Natural killer cell (primary cell): ENCODE measurements at regions not wholly inside any gene's neighbourhood (a gene's known extent, or its start where the extent isn't known, plus 50 kb on each side); places are given as distances from the start of the nearest gene placed in this dataset.

Source experiments
- ATAC-seq, 3 donors: fragments of 150-1000 bp in 2 of 3; fragments of 200-7000 bp in 1 of 3; cut with Tn5 transposase; 1 replicate in 1 of 3; 2 replicates in 2 of 3; pipeline ENCODE4 v1.10.0; 2021; ENCODE audit warnings: mild to moderate bottlenecking in 2 of 3, moderate library complexity in 2 of 3
- DNase-seq, 2 donors: peaks; one replicate each; pipeline versions ENCODE4 v3.0.0 to v3.0.0-alpha.2; 2013 to 2021; ENCODE audit warnings: mixed read lengths in 1 of 2
- H3K27ac ChIP-seq: one replicate; pipeline ENCODE4 v1.5.1; 2013; ENCODE audit warnings: mild to moderate bottlenecking, low read length
- H3K27me3 ChIP-seq: one replicate; pipeline ENCODE4 v1.6.1; 2013; ENCODE audit warnings: low read length; ENCODE audit not compliant: control insufficient read depth, insufficient read depth
- H3K36me3 ChIP-seq: one replicate; pipeline ENCODE4 v1.6.1; 2013; ENCODE audit warnings: low read length; ENCODE audit not compliant: control insufficient read depth, insufficient read depth
- H3K4me1 ChIP-seq: one replicate; pipeline ENCODE4 v1.6.1; 2013; ENCODE audit warnings: low read length; ENCODE audit not compliant: control insufficient read depth, insufficient read depth
- H3K4me3 ChIP-seq: one replicate; pipeline ENCODE4 v1.5.1; 2013; ENCODE audit warnings: low read length
- H3K9me3 ChIP-seq: one replicate; pipeline ENCODE4 v1.6.1; 2013; ENCODE audit warnings: low read length; ENCODE audit not compliant: control insufficient read depth, insufficient read depth
- H3K27ac Mint-ChIP-seq, 2 donors: one replicate each; pipeline ENCODE4 v1.8.0; 2022; ENCODE audit warnings: mild to moderate bottlenecking in 2 of 2, mixed read lengths in 2 of 2, moderate library complexity in 1 of 2
- H3K27me3 Mint-ChIP-seq, 2 donors: one replicate each; pipeline ENCODE4 v1.8.0; 2022; ENCODE audit warnings: low read depth in 2 of 2, mixed read lengths in 2 of 2
- H3K36me3 Mint-ChIP-seq: one replicate; pipeline ENCODE4 v1.8.0; 2022; ENCODE audit warnings: mixed read lengths
- H3K4me1 Mint-ChIP-seq, 2 donors: one replicate each; pipeline ENCODE4 v1.8.0; 2022; ENCODE audit warnings: mixed read lengths in 2 of 2
- H3K4me3 Mint-ChIP-seq: one replicate; pipeline ENCODE4 v1.8.0; 2022; ENCODE audit warnings: mild to moderate bottlenecking, moderate library complexity, mixed read lengths
- H3K9me3 Mint-ChIP-seq, 2 donors: one replicate each; pipeline ENCODE4 v1.8.0; 2022; ENCODE audit warnings: mixed read lengths in 2 of 2
- WGBS: methylation state at CpG from one replicate; pipeline ENCODE4 v1.1.7; 2013; ENCODE audit warnings: missing lambda C conversion rate; ENCODE audit not compliant: insufficient coverage; 5-methylcytosine and 5-hydroxymethylcytosine counted together
- intact Hi-C: fragments of 100-400 bp; cut with micrococcal nuclease; formaldehyde crosslinking; loops from one replicate; pipeline ENCODE4 v1.14.2; 2022
- TF ChIP-seq, protein P1 (sequence below): fragments of 200-600 bp; IDR thresholded peaks from one replicate; pipeline ENCODE4 v1.8.0; 2022; ENCODE audit warnings: antibody characterized with exemption

GRCh38 chr21:27363719-27364477, 397.0 kb upstream of the ADAMTS5 start:
- WGBS, result no CpG with 5 or more reads among the region's 3 CpGs
- no peaks in the 10 kb centered on the region for H3K4me1 Mint-ChIP-seq
- ATAC-seq (no peak), DNase-seq (no peak)
- no peaks in the 10 kb centered on the region for H3K4me1 ChIP-seq
- no peaks in the 10 kb centered on the region for H3K9me3 ChIP-seq
- peaks cover 3 to 11% of the 10 kb centered on the region in 2 donors for H3K9me3 Mint-ChIP-seq
- H3K4me3 Mint-ChIP-seq, result no peak overlapping the region
- H3K4me3 ChIP-seq, result no peak overlapping the region
- no peaks in the 10 kb centered on the region for H3K27me3 Mint-ChIP-seq
- intact Hi-C loops, result no loop called here
- H3K36me3 Mint-ChIP-seq, result no peaks in the 10 kb centered on the region
- no peak overlapping the region for H3K27ac ChIP-seq
- no peaks in the 10 kb centered on the region for H3K36me3 ChIP-seq
- TF ChIP-seq, protein P1, sequence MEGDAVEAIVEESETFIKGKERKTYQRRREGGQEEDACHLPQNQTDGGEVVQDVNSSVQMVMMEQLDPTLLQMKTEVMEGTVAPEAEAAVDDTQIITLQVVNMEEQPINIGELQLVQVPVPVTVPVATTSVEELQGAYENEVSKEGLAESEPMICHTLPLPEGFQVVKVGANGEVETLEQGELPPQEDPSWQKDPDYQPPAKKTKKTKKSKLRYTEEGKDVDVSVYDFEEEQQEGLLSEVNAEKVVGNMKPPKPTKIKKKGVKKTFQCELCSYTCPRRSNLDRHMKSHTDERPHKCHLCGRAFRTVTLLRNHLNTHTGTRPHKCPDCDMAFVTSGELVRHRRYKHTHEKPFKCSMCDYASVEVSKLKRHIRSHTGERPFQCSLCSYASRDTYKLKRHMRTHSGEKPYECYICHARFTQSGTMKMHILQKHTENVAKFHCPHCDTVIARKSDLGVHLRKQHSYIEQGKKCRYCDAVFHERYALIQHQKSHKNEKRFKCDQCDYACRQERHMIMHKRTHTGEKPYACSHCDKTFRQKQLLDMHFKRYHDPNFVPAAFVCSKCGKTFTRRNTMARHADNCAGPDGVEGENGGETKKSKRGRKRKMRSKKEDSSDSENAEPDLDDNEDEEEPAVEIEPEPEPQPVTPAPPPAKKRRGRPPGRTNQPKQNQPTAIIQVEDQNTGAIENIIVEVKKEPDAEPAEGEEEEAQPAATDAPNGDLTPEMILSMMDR, result no peak
- no peaks in the 10 kb centered on the region for H3K27me3 ChIP-seq
- H3K27ac Mint-ChIP-seq, result no peak overlapping the region

DNA sequence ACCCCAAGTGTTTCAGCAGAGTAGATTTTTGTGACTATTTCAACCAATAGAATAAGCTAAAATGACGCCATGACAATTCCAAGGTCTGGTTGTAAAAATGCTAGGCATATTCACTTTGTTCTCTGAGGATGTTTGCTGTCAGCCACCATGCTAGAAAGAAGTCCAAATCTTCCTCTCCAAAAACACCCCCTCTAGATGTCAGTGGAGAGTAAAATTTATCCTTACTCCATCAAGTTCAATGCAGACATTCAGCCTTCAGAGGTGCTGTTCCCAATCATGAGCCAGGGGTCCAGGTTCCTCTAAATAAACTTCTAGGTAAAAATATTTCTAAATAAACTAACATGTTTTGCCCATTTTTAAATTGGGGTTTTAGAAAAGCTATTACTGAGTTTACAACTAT, 395.4 kb upstream of the ADAMTS5 start:
- no peaks in the 10 kb centered on the region for H3K4me1 ChIP-seq
- no peaks in the 10 kb centered on the region for H3K9me3 ChIP-seq
- no peak overlapping the region for H3K27ac ChIP-seq
- ATAC-seq (no peak), DNase-seq (no peak)
- Mint-ChIP-seq H3K9me3 (peaks cover 3 to 16% of the 10 kb centered on the region in 2 donors), H3K27me3 (no peaks in the 10 kb centered on the region), H3K4me3 (no peak overlapping the region), H3K27ac (no peak overlapping the region), H3K4me1 (no peaks in the 10 kb centered on the region), H3K36me3 (peaks cover 6% of the 10 kb centered on the region)
- H3K27me3 ChIP-seq, result no peaks in the 10 kb centered on the region
- no CpG with 5 or more reads among the region's 1 CpG for WGBS
- intact Hi-C loops, result no loop called here
- no peak overlapping the region for H3K4me3 ChIP-seq
- H3K36me3 ChIP-seq, result no peaks in the 10 kb centered on the region
- TF ChIP-seq, protein P1, result no peak

GRCh38 chr21:27359141-27359540, 392.3 kb upstream of the ADAMTS5 start:
- ATAC-seq (no peak), DNase-seq (no peak)
- Histone ChIP-seq H3K9me3 (no peaks in the 10 kb centered on the region), H3K27me3 (no peaks in the 10 kb centered on the region), H3K36me3 (no peaks in the 10 kb centered on the region), H3K4me1 (no peaks in the 10 kb centered on the region), H3K27ac (no peak overlapping the region), H3K4me3 (no peak overlapping the region)
- Mint-ChIP-seq H3K27me3 (no peaks in the 10 kb centered on the region), H3K4me3 (no peak overlapping the region), H3K4me1 (no peaks in the 10 kb centered on the region), H3K27ac (no peak overlapping the region), H3K36me3 (peaks cover 9% of the 10 kb centered on the region), H3K9me3 (peaks cover 3 to 14% of the 10 kb centered on the region in 2 donors)
- TF ChIP-seq, protein P1, result no peak
- intact Hi-C loops, result no loop called here

DNA sequence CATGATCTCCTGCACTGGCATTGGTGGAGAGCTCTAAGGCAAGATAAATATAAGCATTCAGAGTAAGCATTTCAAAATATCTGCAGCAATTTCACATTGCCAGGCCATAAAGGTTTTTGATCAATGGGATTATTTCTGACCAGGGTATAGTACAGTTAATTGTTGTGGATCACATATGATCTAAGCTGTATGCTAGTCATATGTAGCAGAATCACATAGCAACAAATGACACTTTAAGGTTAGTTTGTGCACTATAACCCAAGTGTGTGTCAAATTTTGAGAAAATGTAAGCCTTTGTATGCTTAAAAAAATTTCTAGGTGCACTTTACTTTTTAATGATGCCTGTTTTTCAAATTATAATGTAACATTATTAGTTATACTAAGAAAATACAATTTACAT, 386.0 kb upstream of the ADAMTS5 start:
- Mint-ChIP-seq H3K4me1 (no peaks in the 10 kb centered on the region), H3K4me3 (no peak overlapping the region), H3K27ac (no peak overlapping the region), H3K36me3 (peaks cover 9% of the 10 kb centered on the region), H3K9me3 (peaks cover 15 to 17% of the 10 kb centered on the region in 2 donors), H3K27me3 (no peaks in the 10 kb centered on the region)
- Histone ChIP-seq H3K4me3 (no peak overlapping the region), H3K27ac (no peak overlapping the region), H3K4me1 (no peaks in the 10 kb centered on the region), H3K36me3 (no peaks in the 10 kb centered on the region), H3K9me3 (no peaks in the 10 kb centered on the region), H3K27me3 (no peaks in the 10 kb centered on the region)
- ATAC-seq (no peak), DNase-seq (no peak)
- TF ChIP-seq, protein P1, result no peak
- intact Hi-C loops, result no loop called here
